Esophagus squamous epithelium (tissue), 4 donors: ENCODE measurements at regions not wholly inside any gene's neighbourhood (a gene's known extent, or its start where the extent isn't known, plus 50 kb on each side); places are given as distances from the start of the nearest gene placed in this dataset.

Experiments
- POLR2A ChIP-seq, 4 donors: fragments of 450-650 bp; IDR thresholded peaks; one replicate each; pipeline ENCODE4 v1.6.1; 2017; ENCODE audit warnings: antibody characterized with exemption in 4 of 4, mild to moderate bottlenecking in 4 of 4, moderate library complexity in 3 of 4
- TF ChIP-seq, protein P1 (sequence below), 6 experiments: fragments of 450-650 bp in 4 of 6; fragments of 200-600 bp in 2 of 6; sonication (generic) in 2 of 6; IDR thresholded peaks; one replicate each; pipeline ENCODE4 v1.5.1; 2016 to 2019; ENCODE audit warnings: antibody characterized with exemption in 6 of 6, mild to moderate bottlenecking in 4 of 6, moderate library complexity in 4 of 6

DNA sequence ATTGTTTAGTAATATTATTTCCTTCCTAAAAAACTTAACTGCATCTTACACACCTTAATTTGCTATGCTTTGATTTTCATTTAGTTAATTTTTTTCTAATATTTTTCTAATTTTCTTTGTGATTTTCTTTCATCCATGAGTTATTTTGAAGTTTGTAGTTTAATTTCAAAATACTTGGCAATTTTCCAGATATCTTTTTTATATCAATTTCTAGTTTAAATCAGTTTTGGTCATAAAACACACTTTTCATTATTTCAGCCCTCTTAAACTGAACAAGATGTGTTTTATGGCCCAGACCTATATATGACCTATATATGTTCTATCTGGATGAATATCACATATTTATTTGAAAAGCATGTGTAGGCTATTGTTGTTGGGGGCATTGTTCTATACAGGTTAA is 759.9 kb upstream of the SGO1 start:
- TF ChIP-seq, protein P1, sequence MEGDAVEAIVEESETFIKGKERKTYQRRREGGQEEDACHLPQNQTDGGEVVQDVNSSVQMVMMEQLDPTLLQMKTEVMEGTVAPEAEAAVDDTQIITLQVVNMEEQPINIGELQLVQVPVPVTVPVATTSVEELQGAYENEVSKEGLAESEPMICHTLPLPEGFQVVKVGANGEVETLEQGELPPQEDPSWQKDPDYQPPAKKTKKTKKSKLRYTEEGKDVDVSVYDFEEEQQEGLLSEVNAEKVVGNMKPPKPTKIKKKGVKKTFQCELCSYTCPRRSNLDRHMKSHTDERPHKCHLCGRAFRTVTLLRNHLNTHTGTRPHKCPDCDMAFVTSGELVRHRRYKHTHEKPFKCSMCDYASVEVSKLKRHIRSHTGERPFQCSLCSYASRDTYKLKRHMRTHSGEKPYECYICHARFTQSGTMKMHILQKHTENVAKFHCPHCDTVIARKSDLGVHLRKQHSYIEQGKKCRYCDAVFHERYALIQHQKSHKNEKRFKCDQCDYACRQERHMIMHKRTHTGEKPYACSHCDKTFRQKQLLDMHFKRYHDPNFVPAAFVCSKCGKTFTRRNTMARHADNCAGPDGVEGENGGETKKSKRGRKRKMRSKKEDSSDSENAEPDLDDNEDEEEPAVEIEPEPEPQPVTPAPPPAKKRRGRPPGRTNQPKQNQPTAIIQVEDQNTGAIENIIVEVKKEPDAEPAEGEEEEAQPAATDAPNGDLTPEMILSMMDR (IDR thresholded peaks at IDR 0.05) = no peak
- no peak for TF ChIP-seq POLR2A (IDR thresholded peaks at IDR 0.05)
